Loucy (cell line): ENCODE measurements at regions not wholly inside any gene's neighbourhood (a gene's known extent, or its start where the extent isn't known, plus 50 kb on each side); places are given as distances from the start of the nearest gene placed in this dataset.

Source experiments
- H2AFZ ChIP-seq: fragments of 200-600 bp; sonication (generic); 2 replicates; pipeline ENCODE4 v1.6.0; 2016; ENCODE audit warnings: antibody characterized with exemption, mild to moderate bottlenecking, low read length, moderate library complexity
- H3F3A ChIP-seq: fragments of 200-600 bp; 2 replicates; pipeline ENCODE4 v1.6.0; 2016; ENCODE audit warnings: antibody characterized with exemption, low read depth, mild to moderate bottlenecking
- H3K27me3 ChIP-seq: fragments of 200-600 bp; sonication (generic); 2 replicates; pipeline ENCODE4 v1.6.1; 2014; ENCODE audit warnings: low read length, mild to moderate bottlenecking; ENCODE audit not compliant: insufficient read depth, poor library complexity, severe bottlenecking
- H3K36me3 ChIP-seq: fragments of 200-600 bp; sonication (generic); 2 replicates; pipeline ENCODE4 v1.6.1; 2016; ENCODE audit warnings: low read length; ENCODE audit not compliant: insufficient read depth
- H3K4me1 ChIP-seq: fragments of 200-600 bp; sonication (generic); 2 replicates; pipeline ENCODE4 v1.5.1; 2014; ENCODE audit warnings: low read length, mild to moderate bottlenecking; ENCODE audit not compliant: insufficient read depth, poor library complexity, severe bottlenecking
- H3K4me2 ChIP-seq: fragments of 200-600 bp; sonication (generic); 2 replicates; pipeline ENCODE4 v1.6.0; 2014; ENCODE audit warnings: antibody characterized with exemption, low read length, low read depth, mild to moderate bottlenecking; ENCODE audit not compliant: poor library complexity, severe bottlenecking
- H3K4me3 ChIP-seq: fragments of 200-600 bp; sonication (generic); 2 replicates; pipeline ENCODE4 v1.5.1; 2014; ENCODE audit warnings: low read length, mild to moderate bottlenecking, mixed read lengths; ENCODE audit not compliant: poor library complexity, severe bottlenecking
- H3K79me2 ChIP-seq: fragments of 200-600 bp; sonication (generic); 2 replicates; pipeline ENCODE4 v1.6.1; 2014; ENCODE audit warnings: low read length; ENCODE audit not compliant: insufficient read depth
- H3K9ac ChIP-seq: fragments of 200-600 bp; sonication (generic); 2 replicates; pipeline ENCODE4 v1.6.0; 2014; ENCODE audit warnings: mild to moderate bottlenecking, low read depth, low read length, moderate library complexity; ENCODE audit not compliant: poor library complexity, severe bottlenecking
- H3K9me2 ChIP-seq: fragments of 200-600 bp; sonication (generic); replicated peaks from 2 replicates; pipeline ENCODE4 v1.6.1; 2016; ENCODE audit warnings: low read depth, low read length, mixed read lengths
- H3K9me3 ChIP-seq: fragments of 200-600 bp; sonication (generic); 2 replicates; pipeline ENCODE4 v1.6.1; 2014; ENCODE audit warnings: mild to moderate bottlenecking, antibody characterized with exemption, low read length, low read depth; ENCODE audit not compliant: insufficient read depth
- H4K20me1 ChIP-seq: fragments of 200-600 bp; sonication (generic); 2 replicates; pipeline ENCODE4 v1.6.0; 2014; ENCODE audit warnings: antibody characterized with exemption, low read length, mild to moderate bottlenecking; ENCODE audit not compliant: insufficient read depth, poor library complexity, severe bottlenecking
- CTCF ChIP-seq: fragments of 200-600 bp; sonication (generic); conservative IDR thresholded peaks from 2 replicates; pipeline ENCODE4 v1.5.1; 2014; ENCODE audit warnings: mild to moderate bottlenecking, antibody characterized with exemption, low read length
- EZH2phosphoT487 ChIP-seq: fragments of 200-600 bp; IDR thresholded peaks from 2 replicates; pipeline ENCODE4 v1.6.1; 2018; ENCODE audit warnings: antibody characterized with exemption, mild to moderate bottlenecking, moderate library complexity, borderline replicate concordance

- Histone ChIP-seq H3K9me2 (no peaks in the 10 kb centered on the region), H3K79me2 (peaks cover 67% of the 10 kb centered on the region), H3K9me3 (no peaks in the 10 kb centered on the region), H3K9ac (peak overlapping the region; percentile 76), H3K36me3 (no peaks in the 10 kb centered on the region), H3K4me2 (peak overlapping the region; percentile 83), H3K27me3 (no peaks in the 10 kb centered on the region), H3F3A (peaks cover 12% of the 10 kb centered on the region), H4K20me1 (peaks cover 30% of the 10 kb centered on the region), H3K4me1 (peaks cover 44% of the 10 kb centered on the region), H2AFZ (peak overlapping the region; percentile 86), H3K4me3 (peak overlapping the region; percentile 84)
- TF ChIP-seq CTCF = no peak
- no peak for TF ChIP-seq EZH2phosphoT487
These were observed 81.6 kb upstream of the AK4 start for GRCh38 chr1:65066419-65066765.

- no peaks in the 10 kb centered on the region for H3K36me3 ChIP-seq
- H3K9me3 ChIP-seq = no peaks in the 10 kb centered on the region
- H2AFZ ChIP-seq = peak overlapping the region; percentile 86
- H4K20me1 ChIP-seq = peaks cover 27% of the 10 kb centered on the region
- H3F3A ChIP-seq = peaks cover 12% of the 10 kb centered on the region
- H3K9ac ChIP-seq = peak overlapping the region; percentile 76
- peaks cover 65% of the 10 kb centered on the region for H3K79me2 ChIP-seq
- peaks cover 44% of the 10 kb centered on the region for H3K4me1 ChIP-seq
- peak overlapping the region; percentile 83 for H3K4me2 ChIP-seq
- H3K4me3 ChIP-seq = peak overlapping the region; percentile 84
- no peaks in the 10 kb centered on the region for H3K27me3 ChIP-seq
- H3K9me2 ChIP-seq = no peaks in the 10 kb centered on the region
- TF ChIP-seq EZH2phosphoT487 (no peak), CTCF (no peak)
These were observed 81.1 kb upstream of the AK4 start for GRCh38 chr1:65066766-65067490.

- H3K9ac ChIP-seq = peak overlapping the region; percentile 89
- peak overlapping the region; percentile 80 for H2AFZ ChIP-seq
- no peaks in the 10 kb centered on the region for H3K9me3 ChIP-seq
- H3K9me2 ChIP-seq = no peaks in the 10 kb centered on the region
- H3F3A ChIP-seq = peaks cover 12% of the 10 kb centered on the region
- H3K4me2 ChIP-seq = peak overlapping the region; percentile 79
- no peaks in the 10 kb centered on the region for H3K27me3 ChIP-seq
- peak overlapping the region; percentile 92 for H3K4me3 ChIP-seq
- TF ChIP-seq EZH2phosphoT487 = no peak
- no peak for TF ChIP-seq CTCF
- H3K36me3 ChIP-seq = no peaks in the 10 kb centered on the region
- peaks cover 58% of the 10 kb centered on the region for H3K79me2 ChIP-seq
- peaks cover 37% of the 10 kb centered on the region for H3K4me1 ChIP-seq
- peaks cover 23% of the 10 kb centered on the region for H4K20me1 ChIP-seq
These were observed 80.4 kb upstream of the AK4 start for GRCh38 chr1:65067491-65068201.
